AG10803 (cell line): ENCODE measurements at regions not wholly inside any gene's neighbourhood (a gene's known extent, or its start where the extent isn't known, plus 50 kb on each side); places are given as distances from the start of the nearest gene placed in this dataset.

Source experiments
- DNase-seq: peaks from one replicate; pipeline ENCODE4 v3.0.0; 2010; ENCODE audit warnings: low read depth
- H3K4me3 ChIP-seq: 2 replicates; pipeline ENCODE4 v1.5.1; 2011; ENCODE audit warnings: mild to moderate bottlenecking, low read length, control low read depth
- CTCF ChIP-seq: conservative IDR thresholded peaks from 2 replicates; pipeline ENCODE4 v1.5.1; 2011; ENCODE audit warnings: mild to moderate bottlenecking, low read length, control low read depth, inconsistent platforms

- H3K4me3 ChIP-seq = no peak overlapping the region
These were observed 69.8 kb upstream of the SCN7A start for GRCh38 chr2:166563894-166564293.

GRCh38 chr2:166560022-166560421 lies 66.0 kb upstream of the SCN7A start:
- no peak for DNase-seq
- no peak overlapping the region for H3K4me3 ChIP-seq
- no peak for TF ChIP-seq CTCF

More at GRCh38 chr2:166563894-166564293, 69.8 kb upstream of the SCN7A start:
- no peak for DNase-seq
- no peak for TF ChIP-seq CTCF

- H3K4me3 ChIP-seq = no peak overlapping the region
- no peak for DNase-seq
- TF ChIP-seq CTCF = no peak
These were observed 56.9 kb upstream of the SCN7A start for GRCh38 chr2:166550923-166551322.

- no peak for DNase-seq
- H3K4me3 ChIP-seq = no peak overlapping the region
- TF ChIP-seq CTCF = no peak
These were observed 51.4 kb upstream of the SCN7A start for GRCh38 chr2:166545473-166545872.
